ENCODE measurements at regions not wholly inside any gene's neighbourhood (a gene's known extent, or its start where the extent isn't known, plus 50 kb on each side); places are given as distances from the start of the nearest gene placed in this dataset.
"Not testable (repeated sequence)": the region's sequence is repeated elsewhere in the genome, so short reads cannot be mapped to it uniquely, and the experiment has no call there.

GRCh38 chr2:180614776-180615175 lies 365.6 kb upstream of the UBE2E3 start:
- DNase-seq (ENCODE audit: low spot score) (no peak), FAIRE-seq (no peak)

GRCh38 chr2:180609626-180610340 lies 370.6 kb upstream of the UBE2E3 start:
- no peak for DNase-seq (ENCODE audit: low spot score)
- FAIRE-seq = no peak

- FAIRE-seq = no peak
- no peak for DNase-seq (ENCODE audit: low spot score)
Observed at GRCh38 chr2:180607514-180608049, 372.8 kb upstream of the UBE2E3 start.

- DNase-seq (ENCODE audit: low spot score) (no peak), FAIRE-seq (no peak)
Observed at GRCh38 chr2:180604077-180604476, 376.3 kb upstream of the UBE2E3 start.

GRCh38 chr2:180601016-180601415 lies 379.4 kb upstream of the UBE2E3 start:
- DNase-seq (ENCODE audit: low spot score) (no peak), FAIRE-seq (no peak)

GRCh38 chr2:180599804-180600203 lies 380.6 kb upstream of the UBE2E3 start:
- FAIRE-seq = no peak

GRCh38 chr2:180597179-180597578 lies 383.2 kb upstream of the UBE2E3 start:
- FAIRE-seq (no peak), DNase-seq (ENCODE audit: low spot score) (no peak)

More at GRCh38 chr2:180599804-180600203, 380.6 kb upstream of the UBE2E3 start:
- DNase-seq (ENCODE audit: low spot score) = no peak

- no peak for DNase-seq (ENCODE audit: low spot score)
Observed at GRCh38 chr2:180596453-180596852, 384.0 kb upstream of the UBE2E3 start.

GRCh38 chr2:180591947-180592346 lies 388.5 kb upstream of the UBE2E3 start:
- FAIRE-seq = no peak
- no peak for DNase-seq (ENCODE audit: low spot score)

More at GRCh38 chr2:180596453-180596852, 384.0 kb upstream of the UBE2E3 start:
- FAIRE-seq = no peak

GRCh38 chr2:180591093-180591781 lies 389.2 kb upstream of the UBE2E3 start:
- DNase-seq (ENCODE audit: low spot score); FAIRE-seq: not testable (repeated sequence)

GRCh38 chr2:180583441-180584140 lies 396.8 kb upstream of the UBE2E3 start:
- FAIRE-seq (no peak), DNase-seq (ENCODE audit: low spot score) (no peak)

GRCh38 chr2:180579388-180579787 lies 401.0 kb upstream of the UBE2E3 start:
- FAIRE-seq (no peak), DNase-seq (ENCODE audit: low spot score) (no peak)

- DNase-seq (ENCODE audit: low spot score) (no peak), FAIRE-seq (no peak)
Observed at GRCh38 chr2:180578441-180578840, 402.0 kb upstream of the UBE2E3 start.

GRCh38 chr2:180577567-180577966 lies 402.8 kb upstream of the UBE2E3 start:
- DNase-seq (ENCODE audit: low spot score) (no peak), FAIRE-seq (no peak)

- no peak for FAIRE-seq
Observed at GRCh38 chr2:180573951-180574350, 406.5 kb upstream of the UBE2E3 start.

GRCh38 chr2:180572346-180572745 lies 408.1 kb upstream of the UBE2E3 start:
- FAIRE-seq = no peak
- no peak for DNase-seq (ENCODE audit: low spot score)

More at GRCh38 chr2:180573951-180574350, 406.5 kb upstream of the UBE2E3 start:
- DNase-seq (ENCODE audit: low spot score) = peak; percentile 20

GRCh38 chr2:180571559-180571958 lies 408.8 kb upstream of the UBE2E3 start:
- no peak for FAIRE-seq

GRCh38 chr2:180570864-180571263 lies 409.5 kb upstream of the UBE2E3 start:
- no peak for FAIRE-seq
- no peak for DNase-seq (ENCODE audit: low spot score)

More at GRCh38 chr2:180571559-180571958, 408.8 kb upstream of the UBE2E3 start:
- no peak for DNase-seq (ENCODE audit: low spot score)

- no peak for FAIRE-seq
- DNase-seq (ENCODE audit: low spot score) = no peak
Observed at GRCh38 chr2:180564051-180564450, 416.4 kb upstream of the UBE2E3 start.

- DNase-seq (ENCODE audit: low spot score) (no peak), FAIRE-seq (no peak)
Observed at GRCh38 chr2:180562378-180562777, 418.0 kb upstream of the UBE2E3 start.

- FAIRE-seq = no peak
- DNase-seq (ENCODE audit: low spot score) = no peak
Observed at GRCh38 chr2:180559771-180560170, 420.6 kb upstream of the UBE2E3 start.

- DNase-seq (ENCODE audit: low spot score) (no peak), FAIRE-seq (no peak)
Observed at GRCh38 chr2:180559038-180559437, 421.4 kb upstream of the UBE2E3 start.
